ENCODE measurements at regions not wholly inside any gene's neighbourhood (a gene's known extent, or its start where the extent isn't known, plus 50 kb on each side); places are given as distances from the start of the nearest gene placed in this dataset.

- TF ChIP-seq, protein P1, sequence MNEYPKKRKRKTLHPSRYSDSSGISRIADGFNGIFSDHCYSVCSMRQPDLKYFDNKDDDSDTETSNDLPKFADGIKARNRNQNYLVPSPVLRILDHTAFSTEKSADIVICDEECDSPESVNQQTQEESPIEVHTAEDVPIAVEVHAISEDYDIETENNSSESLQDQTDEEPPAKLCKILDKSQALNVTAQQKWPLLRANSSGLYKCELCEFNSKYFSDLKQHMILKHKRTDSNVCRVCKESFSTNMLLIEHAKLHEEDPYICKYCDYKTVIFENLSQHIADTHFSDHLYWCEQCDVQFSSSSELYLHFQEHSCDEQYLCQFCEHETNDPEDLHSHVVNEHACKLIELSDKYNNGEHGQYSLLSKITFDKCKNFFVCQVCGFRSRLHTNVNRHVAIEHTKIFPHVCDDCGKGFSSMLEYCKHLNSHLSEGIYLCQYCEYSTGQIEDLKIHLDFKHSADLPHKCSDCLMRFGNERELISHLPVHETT (CRISPR knock-in tag; conservative IDR thresholded peaks at IDR 0.05 in 1 of 2, IDR thresholded peaks at IDR 0.05 in 1 of 2): no peak
- TF ChIP-seq, protein P2, sequence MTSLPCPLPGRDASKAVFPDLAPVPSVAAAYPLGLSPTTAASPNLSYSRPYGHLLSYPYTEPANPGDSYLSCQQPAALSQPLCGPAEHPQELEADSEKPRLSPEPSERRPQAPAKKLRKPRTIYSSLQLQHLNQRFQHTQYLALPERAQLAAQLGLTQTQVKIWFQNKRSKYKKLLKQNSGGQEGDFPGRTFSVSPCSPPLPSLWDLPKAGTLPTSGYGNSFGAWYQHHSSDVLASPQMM (CRISPR knock-in tag; IDR thresholded peaks at IDR 0.05): no peak
- TF ChIP-seq BDP1 (IDR thresholded peaks at IDR 0.05; ENCODE audit: insufficient read depth, insufficient read length): no peak
These were observed 281.9 kb downstream of the PTTG2 start (continued) for GRCh38 chr4:38242101-38242500.

- ATAC-seq: peak; percentile 94
- Histone ChIP-seq H3K9ac (ENCODE audit: insufficient read depth in 1 of 2, low read depth in 2 of 2, low read length in 2 of 2) (peak overlapping the region; percentile 66 to 80; a peak in 3 of 4 replicates), H3K27me3 (ENCODE audit: control insufficient read depth in 2 of 2, insufficient read depth in 2 of 2, low read length in 2 of 2) (no peaks in the 10 kb centered on the region), H3K4me2 (ENCODE audit: insufficient read depth, low read length) (peak overlapping the region; percentile 82), H3K9me3 (replicated peaks; ENCODE audit: control insufficient read depth, insufficient read depth, low read depth, low read length) (0 out of 2 replicates have a peak, but pooled peaks cover 6% of the 10 kb centered on the region), H3K4me1 (replicated peaks in 1 of 2; ENCODE audit: control insufficient read depth in 2 of 2, insufficient read depth in 2 of 2, low read length in 2 of 2) (peaks cover 11 to 18% of the 10 kb centered on the region in 2 experiments), H3K27ac (ENCODE audit: extremely low read depth, low read depth, low read length) (peak overlapping the region; percentile 88), H3K4me3 (no peak overlapping the region), H4K20me1 (replicated peaks; ENCODE audit: control insufficient read depth, insufficient read depth, low read length) (no peaks in the 10 kb centered on the region), H2AFZ (ENCODE audit: low read depth, low read length) (peak overlapping the region; percentile 90), H3K9me1 (ENCODE audit: control insufficient read depth, insufficient read depth, low read length) (no peaks in the 10 kb centered on the region), H3K36me3 (ENCODE audit: control insufficient read depth, insufficient read depth, low read length) (no peaks in the 10 kb centered on the region; the same call in 2 of the 3 replicates), H3K79me2 (ENCODE audit: control insufficient read depth, insufficient read depth, low read length) (no peaks in the 10 kb centered on the region)
- BruUV-seq (replicated peaks): no TSS peak
- intact Hi-C loops (cut with micrococcal nuclease): loop anchor here (5.0 kb wide), 1 partner anchor 74 kb away; no protein-coding TSS in a partner anchor
- DNase-seq (ENCODE audit: extremely low read depth in 1 of 4, low spot score in 3 of 4): peak; percentile 29 to 79 (median 47)
- 7% methylated on average over 2 of the region's 4 CpGs for WGBS (ENCODE audit: insufficient coverage, low coverage, missing lambda C conversion rate)
- FAIRE-seq: no peak
- ChIA-PET CTCF (ENCODE audit: low intra/inter-chr PET ratio) (no interaction called here), POLR2A (interaction anchor here (0.6 to 2.5 kb wide), 11 partner anchors 8 to 277 kb away, joined by 3 to 11 read pairs (median 4); no protein-coding TSS in a partner anchor)
- in situ Hi-C loops (cut with MboI): no loop called here
- TF ChIP-seq NR3C1 (CRISPR knock-in tag; IDR thresholded peaks at IDR 0.05) (no peak), GATAD2B (IDR thresholded peaks at IDR 0.05; ENCODE audit: borderline replicate concordance) (peak; percentile 85; the same call in 1 of the 2 replicates), BHLHE40 (IDR thresholded peaks at IDR 0.05; ENCODE audit: low read length) (peak; percentile 11; the same call in 1 of the 2 replicates), SAFB2 (IDR thresholded peaks at IDR 0.05; ENCODE audit: borderline replicate concordance, low read depth, low read length, severe bottlenecking) (no peak), ARHGAP35 (IDR thresholded peaks at IDR 0.05; ENCODE audit: partially characterized antibody) (peak; percentile 45), NCOA6 (IDR thresholded peaks at IDR 0.05) (no peak; the same call in 1 of the 2 replicates), STAG1 (CRISPR knock-in tag; IDR thresholded peaks at IDR 0.05; ENCODE audit: borderline replicate concordance) (no peak), SNRNP70 (optimal IDR thresholded peaks at IDR 0.05; ENCODE audit: low read depth, low read length) (no peak)
These were observed 282.7 kb downstream of the PTTG2 start for GRCh38 chr4:38242822-38243387.

All from K562 (cell line).